Mammary epithelial cell (primary cell): ENCODE measurements at regions not wholly inside any gene's neighbourhood (a gene's known extent, or its start where the extent isn't known, plus 50 kb on each side); places are given as distances from the start of the nearest gene placed in this dataset.

Experiments used
- EZH2 ChIP-seq: IDR thresholded peaks from 2 replicates; pipeline ENCODE4 v1.6.1; 2012; ENCODE audit warnings: low read length, inconsistent platforms, borderline replicate concordance
- TF ChIP-seq, protein P1 (sequence below), 2 donors: IDR thresholded peaks in 1 of 2; conservative IDR thresholded peaks in 1 of 2; 2 replicates each; pipeline ENCODE4 v1.5.1; 2011 to 2012; ENCODE audit warnings: inconsistent platforms in 2 of 2, low read length in 2 of 2, mild to moderate bottlenecking in 2 of 2, control low read depth in 1 of 2, low read depth in 1 of 2; ENCODE audit not compliant: insufficient read depth in 1 of 2; ENCODE audit errors: extremely low read depth in 1 of 2

DNA sequence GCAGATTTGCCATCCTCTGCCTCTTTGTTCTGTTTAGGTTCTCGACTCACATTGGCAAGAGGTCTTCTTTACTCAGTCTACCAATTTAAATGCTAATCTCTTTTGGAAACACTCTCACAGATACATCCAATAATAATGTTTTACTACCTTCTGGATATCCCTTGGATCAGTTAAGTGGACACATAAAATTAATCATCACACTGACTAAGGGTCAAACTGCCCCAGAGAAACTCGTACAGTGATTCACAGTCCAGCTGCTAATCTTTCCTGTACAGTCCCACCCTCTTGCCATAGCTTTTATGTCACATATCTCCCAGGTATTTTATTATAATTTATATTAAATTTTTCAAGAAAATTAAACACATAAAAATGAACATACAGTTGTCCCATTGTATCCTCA lies 360.8 kb upstream of the RGMA start:
- TF ChIP-seq, protein P1, sequence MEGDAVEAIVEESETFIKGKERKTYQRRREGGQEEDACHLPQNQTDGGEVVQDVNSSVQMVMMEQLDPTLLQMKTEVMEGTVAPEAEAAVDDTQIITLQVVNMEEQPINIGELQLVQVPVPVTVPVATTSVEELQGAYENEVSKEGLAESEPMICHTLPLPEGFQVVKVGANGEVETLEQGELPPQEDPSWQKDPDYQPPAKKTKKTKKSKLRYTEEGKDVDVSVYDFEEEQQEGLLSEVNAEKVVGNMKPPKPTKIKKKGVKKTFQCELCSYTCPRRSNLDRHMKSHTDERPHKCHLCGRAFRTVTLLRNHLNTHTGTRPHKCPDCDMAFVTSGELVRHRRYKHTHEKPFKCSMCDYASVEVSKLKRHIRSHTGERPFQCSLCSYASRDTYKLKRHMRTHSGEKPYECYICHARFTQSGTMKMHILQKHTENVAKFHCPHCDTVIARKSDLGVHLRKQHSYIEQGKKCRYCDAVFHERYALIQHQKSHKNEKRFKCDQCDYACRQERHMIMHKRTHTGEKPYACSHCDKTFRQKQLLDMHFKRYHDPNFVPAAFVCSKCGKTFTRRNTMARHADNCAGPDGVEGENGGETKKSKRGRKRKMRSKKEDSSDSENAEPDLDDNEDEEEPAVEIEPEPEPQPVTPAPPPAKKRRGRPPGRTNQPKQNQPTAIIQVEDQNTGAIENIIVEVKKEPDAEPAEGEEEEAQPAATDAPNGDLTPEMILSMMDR (conservative IDR thresholded peaks at IDR 0.05 in 1 of 2, IDR thresholded peaks at IDR 0.05 in 1 of 2; ENCODE audit: extremely low read depth in 1 of 2, insufficient read depth in 1 of 2, low read depth in 1 of 2, low read length in 2 of 2): no peak
- TF ChIP-seq EZH2: no peak
